CD4-positive, alpha-beta T cell treated with Interleukin-6 for 4 hours (primary cell): ENCODE measurements at regions not wholly inside any gene's neighbourhood (a gene's known extent, or its start where the extent isn't known, plus 50 kb on each side); places are given as distances from the start of the nearest gene placed in this dataset.

Source experiments
- DNase-seq: peaks from one replicate; pipeline ENCODE4 v3.0.0-alpha.2; 2020; ENCODE audit warnings: mixed read lengths

- no peak for DNase-seq
These were observed 234.9 kb upstream of the STARD13 start for GRCh38 chr13:33520468-33520839.

GRCh38 chr13:33524086-33524485 lies 238.5 kb upstream of the STARD13 start:
- DNase-seq: no peak

GRCh38 chr13:33525763-33526162 lies 240.2 kb upstream of the STARD13 start:
- no peak for DNase-seq

- DNase-seq: no peak
These were observed 241.2 kb upstream of the STARD13 start for GRCh38 chr13:33526718-33527117.

GRCh38 chr13:33528896-33529295 lies 243.3 kb upstream of the STARD13 start:
- DNase-seq: no peak

- DNase-seq: no peak
These were observed 245.9 kb upstream of the STARD13 start for GRCh38 chr13:33531484-33531883.

- DNase-seq: no peak
These were observed 249.5 kb upstream of the STARD13 start for GRCh38 chr13:33535061-33535460.

- no peak for DNase-seq
These were observed 251.0 kb upstream of the STARD13 start for GRCh38 chr13:33536601-33537000.

- no peak for DNase-seq
These were observed 251.5 kb upstream of the STARD13 start for GRCh38 chr13:33537026-33537425.

GRCh38 chr13:33537676-33538075 lies 252.1 kb upstream of the STARD13 start:
- DNase-seq: no peak

GRCh38 chr13:33541456-33541855 lies 255.9 kb upstream of the STARD13 start:
- no peak for DNase-seq

GRCh38 chr13:33541962-33542308 lies 256.4 kb upstream of the STARD13 start:
- no peak for DNase-seq

- DNase-seq: peak; percentile 98
These were observed 256.9 kb upstream of the STARD13 start for GRCh38 chr13:33542309-33543088.

GRCh38 chr13:33543089-33543459 lies 257.5 kb upstream of the STARD13 start:
- no peak for DNase-seq

- DNase-seq: no peak
These were observed 258.2 kb upstream of the STARD13 start for GRCh38 chr13:33543631-33544265.

GRCh38 chr13:33544308-33544707 lies 258.8 kb upstream of the STARD13 start:
- DNase-seq: no peak

- DNase-seq: no peak
These were observed 259.9 kb upstream of the STARD13 start for GRCh38 chr13:33545492-33545891.

GRCh38 chr13:33547035-33547434 lies 261.5 kb upstream of the STARD13 start:
- no peak for DNase-seq

GRCh38 chr13:33548069-33548468 lies 262.5 kb upstream of the STARD13 start:
- no peak for DNase-seq

GRCh38 chr13:33550276-33550675 lies 264.7 kb upstream of the STARD13 start:
- DNase-seq: no peak

GRCh38 chr13:33550885-33551284 lies 265.3 kb upstream of the STARD13 start:
- DNase-seq: no peak

- no peak for DNase-seq
These were observed 262.8 kb upstream of the RFC3 start for GRCh38 chr13:33554919-33555791.

- no peak for DNase-seq
These were observed 261.1 kb upstream of the RFC3 start for GRCh38 chr13:33556828-33557227.

GRCh38 chr13:33560726-33561125 lies 257.2 kb upstream of the RFC3 start:
- no peak for DNase-seq
